Kidney capillary endothelial cell (primary cell): ENCODE measurements at regions not wholly inside any gene's neighbourhood (a gene's known extent, or its start where the extent isn't known, plus 50 kb on each side); places are given as distances from the start of the nearest gene placed in this dataset.
"Not testable (repeated sequence)": the region's sequence is repeated elsewhere in the genome, so short reads cannot be mapped to it uniquely, and the experiment has no call there.

Source experiments
- DNase-seq: peaks from one replicate; pipeline ENCODE4 v3.0.0-alpha.2; 2018; ENCODE audit warnings: low spot score

GRCh38 chr15:34651997-34652725, 68.7 kb upstream of the GOLGA8B start:
- no peak for DNase-seq

GRCh38 chr15:34650177-34650576, 66.7 kb upstream of the GOLGA8B start:
- DNase-seq: no peak

GRCh38 chr15:34648294-34648631, 64.8 kb upstream of the GOLGA8B start:
- DNase-seq: no peak

GRCh38 chr15:34647569-34648293, 64.3 kb upstream of the GOLGA8B start:
- DNase-seq: no peak

- no peak for DNase-seq
Measured at GRCh38 chr15:34646918-34647317, 63.5 kb upstream of the GOLGA8B start.

GRCh38 chr15:34644851-34645250, 61.4 kb upstream of the GOLGA8B start:
- no peak for DNase-seq

GRCh38 chr15:34644061-34644460, 60.6 kb upstream of the GOLGA8B start:
- DNase-seq: no peak

GRCh38 chr15:34642247-34642646, 58.8 kb upstream of the GOLGA8B start:
- no peak for DNase-seq

- DNase-seq: no peak
Measured at GRCh38 chr15:34640661-34641060, 57.2 kb upstream of the GOLGA8B start.

GRCh38 chr15:34637305-34637704, 53.9 kb upstream of the GOLGA8B start:
- no peak for DNase-seq

GRCh38 chr15:34633602-34634001, 50.2 kb upstream of the GOLGA8B start:
- DNase-seq: not testable (repeated sequence)
